CD4-positive, CD25-positive, alpha-beta regulatory T cell (primary cell): ENCODE measurements at regions not wholly inside any gene's neighbourhood (a gene's known extent, or its start where the extent isn't known, plus 50 kb on each side); places are given as distances from the start of the nearest gene placed in this dataset.
"Not testable (repeated sequence)": the region's sequence is repeated elsewhere in the genome, so short reads cannot be mapped to it uniquely, and the experiment has no call there.

Experiments
- ATAC-seq, 2 donors: fragments of 150-1000 bp; cut with Tn5 transposase; one replicate each; pipeline ENCODE4 v1.10.0; 2021; ENCODE audit warnings: low read depth in 2 of 2, moderate number of reproducible peaks in 2 of 2, moderate library complexity in 1 of 2
- DNase-seq, 3 donors: peaks; one replicate each; pipeline versions ENCODE4 v3.0.0 to v3.0.0-alpha.2; 2012 to 2022; ENCODE audit warnings: mixed read lengths in 1 of 3
- H3K27ac ChIP-seq: one replicate; pipeline ENCODE4 v1.7.0; 2013; ENCODE audit warnings: mild to moderate bottlenecking, low read length; ENCODE audit not compliant: insufficient read depth, poor library complexity, severe bottlenecking
- H3K27me3 ChIP-seq: one replicate; pipeline ENCODE4 v1.7.0; 2013; ENCODE audit warnings: low read length; ENCODE audit not compliant: control insufficient read depth, insufficient read depth
- H3K36me3 ChIP-seq: one replicate; pipeline ENCODE4 v1.7.0; 2013; ENCODE audit warnings: mild to moderate bottlenecking, low read length, moderate library complexity; ENCODE audit not compliant: control insufficient read depth, insufficient read depth
- H3K4me1 ChIP-seq: 2 replicates; pipeline ENCODE4 v1.7.0; 2013; ENCODE audit warnings: mild to moderate bottlenecking, low read length; ENCODE audit not compliant: insufficient read depth, control insufficient read depth, poor library complexity, severe bottlenecking
- H3K4me3 ChIP-seq: one replicate; pipeline ENCODE4 v1.7.0; 2013; ENCODE audit warnings: low read depth, mild to moderate bottlenecking, low read length, moderate library complexity
- H3K9me3 ChIP-seq, 2 experiments: 1 replicate in 1 of 2; 2 replicates in 1 of 2; pipeline ENCODE4 v1.7.0; 2013; ENCODE audit warnings: low read length in 2 of 2, mild to moderate bottlenecking in 1 of 2, moderate library complexity in 1 of 2; ENCODE audit not compliant: control insufficient read depth in 2 of 2
- H3K27ac Mint-ChIP-seq, 3 donors: one replicate each; pipeline ENCODE4 v1.8.0; 2020 to 2022; ENCODE audit warnings: mild to moderate bottlenecking in 3 of 3, mixed read lengths in 3 of 3, moderate library complexity in 2 of 3
- H3K27me3 Mint-ChIP-seq: one replicate; pipeline ENCODE4 v1.8.0; 2022; ENCODE audit warnings: mild to moderate bottlenecking, mixed read lengths
- H3K36me3 Mint-ChIP-seq: one replicate; pipeline ENCODE4 v1.8.0; 2020; ENCODE audit warnings: mixed read lengths
- H3K4me1 Mint-ChIP-seq, 4 donors: one replicate each; pipeline ENCODE4 v1.8.0; 2020 to 2022; ENCODE audit warnings: mixed read lengths in 4 of 4, mild to moderate bottlenecking in 1 of 4
- H3K4me3 Mint-ChIP-seq, 4 donors: one replicate each; pipeline ENCODE4 v1.8.0; 2020 to 2022; ENCODE audit warnings: mild to moderate bottlenecking in 4 of 4, mixed read lengths in 4 of 4, moderate library complexity in 3 of 4
- H3K9me3 Mint-ChIP-seq, 7 donors: one replicate each; pipeline ENCODE4 v1.8.0; 2020 to 2022; ENCODE audit warnings: mixed read lengths in 7 of 7, mild to moderate bottlenecking in 3 of 7, moderate library complexity in 2 of 7

DNA sequence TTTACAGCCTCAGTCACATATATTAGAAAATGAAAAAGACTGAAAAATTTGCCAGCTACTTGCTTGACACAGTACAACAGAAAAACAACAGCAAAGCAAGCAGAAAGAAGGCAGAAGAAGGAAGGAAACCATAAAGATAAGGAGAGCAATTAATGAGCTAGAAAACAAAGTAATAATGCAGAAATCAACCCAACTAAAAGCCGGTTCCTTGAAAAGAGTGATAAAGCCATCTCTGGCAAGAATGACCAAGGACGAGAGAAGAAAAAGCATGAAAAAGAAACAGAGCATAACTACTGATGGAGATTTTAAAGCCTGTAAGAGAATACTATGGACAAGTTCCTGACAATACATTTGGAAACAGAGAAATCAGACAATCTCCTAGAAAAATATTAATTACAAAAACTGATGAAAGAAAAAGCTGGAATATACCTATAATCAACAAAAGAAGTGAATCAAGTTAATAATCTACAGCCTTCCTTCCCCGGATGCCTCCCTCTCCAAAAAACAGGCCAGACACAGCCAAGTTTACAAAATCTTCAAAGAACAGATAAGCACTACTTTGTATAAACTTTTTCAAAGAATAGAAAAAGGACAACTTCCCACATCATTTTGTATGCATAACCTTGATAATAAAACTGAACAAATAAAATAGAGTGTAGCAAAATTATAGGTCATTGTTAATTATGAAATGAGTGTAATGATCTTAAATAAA is 204.0 kb downstream of the BAMBI start:
- Mint-ChIP-seq H3K4me1 (no peaks in the 10 kb centered on the region), H3K9me3 (no peaks in the 10 kb centered on the region), H3K27me3 (peaks cover 8% of the 10 kb centered on the region), H3K36me3 (no peaks in the 10 kb centered on the region), H3K27ac (no peak overlapping the region), H3K4me3 (no peak overlapping the region)
- Histone ChIP-seq H3K9me3 (no peaks in the 10 kb centered on the region), H3K4me3 (no peak overlapping the region), H3K27me3 (no peaks in the 10 kb centered on the region), H3K27ac (no peak overlapping the region), H3K36me3 (no peaks in the 10 kb centered on the region), H3K4me1 (no peaks in the 10 kb centered on the region)
- ATAC-seq (no peak), DNase-seq (no peak)

DNA sequence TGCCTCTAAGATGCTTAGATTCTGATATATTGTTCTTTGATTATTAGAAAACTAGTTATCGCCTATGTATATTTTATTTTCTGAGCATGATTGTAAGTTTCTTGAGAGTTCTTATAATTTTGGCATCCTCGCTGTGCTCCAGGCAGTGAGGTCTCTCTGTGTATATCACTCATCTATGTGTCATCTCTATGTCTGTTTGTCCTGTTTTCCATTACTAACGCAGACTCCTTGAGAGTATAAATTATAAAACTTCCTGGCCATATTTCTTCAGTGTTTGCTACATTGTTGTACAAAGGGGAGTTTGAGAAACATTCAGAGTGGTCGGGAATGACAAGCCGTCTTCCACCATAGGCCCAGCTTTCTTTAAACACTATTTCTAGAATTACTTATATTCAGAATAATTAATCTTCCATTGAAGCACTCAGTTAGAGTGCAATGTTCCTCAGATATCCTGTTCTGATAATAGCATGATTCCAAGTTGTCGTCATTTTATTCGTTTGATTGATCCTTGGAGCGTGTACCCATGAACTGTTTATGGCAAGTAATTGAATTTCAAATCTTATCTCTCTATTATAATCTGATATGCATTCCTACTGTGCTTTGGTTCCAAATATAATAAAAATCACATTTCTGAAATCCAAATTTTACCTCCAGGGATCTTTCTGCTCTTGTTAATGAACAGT is 206.6 kb downstream of the BAMBI start:
- H3K4me1 Mint-ChIP-seq, result no peaks in the 10 kb centered on the region
- ATAC-seq (no peak), DNase-seq (no peak)
- H3K36me3 ChIP-seq, result no peaks in the 10 kb centered on the region
- no peak overlapping the region for H3K27ac ChIP-seq
- no peaks in the 10 kb centered on the region for H3K4me1 ChIP-seq
- no peak overlapping the region for H3K27ac Mint-ChIP-seq
- H3K9me3 ChIP-seq, result no peaks in the 10 kb centered on the region
- no peaks in the 10 kb centered on the region for H3K27me3 ChIP-seq
- H3K27me3 Mint-ChIP-seq, result peaks cover 8% of the 10 kb centered on the region
- H3K36me3 Mint-ChIP-seq, result no peaks in the 10 kb centered on the region
- H3K4me3 Mint-ChIP-seq, result no peak overlapping the region
- H3K4me3 ChIP-seq, result no peak overlapping the region
- no peaks in the 10 kb centered on the region for H3K9me3 Mint-ChIP-seq

DNA sequence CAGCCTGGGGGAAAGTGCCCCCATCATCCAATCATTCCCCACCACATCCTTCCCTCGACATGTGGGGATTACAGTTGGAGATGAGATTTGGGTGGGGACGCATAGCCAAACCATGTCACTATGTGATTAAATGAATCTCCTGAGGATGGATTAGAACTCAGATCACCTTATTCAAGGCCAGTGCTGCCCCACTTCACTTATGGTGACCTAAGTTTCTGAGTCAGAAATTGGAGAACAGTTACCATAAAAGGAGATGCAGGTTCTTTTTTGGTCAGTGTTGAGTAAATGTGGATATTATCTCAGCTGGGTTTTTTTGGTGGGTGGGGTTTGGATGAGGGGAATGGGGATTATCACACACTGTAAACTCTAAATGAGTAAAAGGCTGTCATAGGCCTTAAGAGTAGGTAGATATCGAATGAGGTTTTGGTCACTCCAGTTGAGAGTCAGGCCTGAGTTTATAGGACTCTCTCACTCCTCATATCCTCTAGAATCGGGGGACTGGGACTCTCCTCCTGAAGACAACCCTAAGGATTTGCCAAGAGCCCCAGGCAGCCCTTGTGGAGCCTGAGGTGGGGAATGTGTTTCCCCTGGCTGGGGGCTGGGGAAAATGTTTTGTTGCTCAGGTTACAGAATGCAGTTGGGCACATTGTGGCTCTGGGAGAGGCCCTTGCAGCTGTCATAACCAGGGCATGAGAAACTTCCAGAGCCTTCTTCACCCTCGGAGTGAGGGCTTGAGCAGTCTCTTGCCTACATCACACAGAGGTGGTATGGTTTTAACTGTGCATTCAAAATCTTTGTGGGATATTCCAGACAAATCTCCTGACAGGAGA is 213.0 kb downstream of the BAMBI start:
- Mint-ChIP-seq H3K9me3 (no peaks in the 10 kb centered on the region), H3K4me3 (no peak overlapping the region), H3K4me1 (no peaks in the 10 kb centered on the region), H3K27ac (no peak overlapping the region), H3K36me3 (no peaks in the 10 kb centered on the region), H3K27me3 (no peaks in the 10 kb centered on the region)
- Histone ChIP-seq H3K9me3 (no peaks in the 10 kb centered on the region), H3K27ac (no peak overlapping the region), H3K4me1 (no peaks in the 10 kb centered on the region), H3K27me3 (no peaks in the 10 kb centered on the region), H3K36me3 (no peaks in the 10 kb centered on the region), H3K4me3 (no peak overlapping the region)
- ATAC-seq (no peak), DNase-seq (no peak)

DNA sequence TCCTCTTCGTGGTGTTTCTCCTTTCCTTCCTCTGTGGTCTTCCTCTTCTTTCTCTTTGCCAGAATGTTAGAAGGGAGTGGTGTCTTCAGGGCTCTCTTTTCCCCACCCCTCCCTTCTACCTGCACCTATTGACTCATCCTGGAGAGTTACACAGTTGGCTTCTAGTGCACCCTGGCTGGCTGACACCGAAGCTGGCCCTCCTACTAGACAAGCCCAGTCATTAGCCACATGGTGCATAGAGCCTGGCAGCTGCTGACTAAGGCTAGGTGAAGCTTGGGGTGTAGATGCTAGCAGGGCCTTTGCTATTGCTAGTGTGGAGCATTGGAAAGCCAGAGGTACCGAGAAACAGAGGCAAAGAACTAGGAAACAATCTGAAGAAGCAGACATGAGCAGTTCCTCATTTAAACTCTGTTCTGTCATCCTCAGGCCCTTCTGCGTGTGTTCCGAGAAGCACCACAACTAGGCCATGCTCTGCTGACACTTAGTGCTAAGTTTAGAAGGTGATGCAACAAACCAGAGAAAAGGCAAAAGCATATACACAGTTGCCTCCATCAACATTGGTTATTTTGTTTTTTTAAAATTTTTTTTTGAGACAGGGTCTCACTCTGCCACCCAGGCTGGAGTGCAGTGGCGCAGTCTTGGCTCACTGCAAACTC is 213.9 kb downstream of the BAMBI start:
- no peak for ATAC-seq
- no peaks in the 10 kb centered on the region for H3K4me1 Mint-ChIP-seq

DNA sequence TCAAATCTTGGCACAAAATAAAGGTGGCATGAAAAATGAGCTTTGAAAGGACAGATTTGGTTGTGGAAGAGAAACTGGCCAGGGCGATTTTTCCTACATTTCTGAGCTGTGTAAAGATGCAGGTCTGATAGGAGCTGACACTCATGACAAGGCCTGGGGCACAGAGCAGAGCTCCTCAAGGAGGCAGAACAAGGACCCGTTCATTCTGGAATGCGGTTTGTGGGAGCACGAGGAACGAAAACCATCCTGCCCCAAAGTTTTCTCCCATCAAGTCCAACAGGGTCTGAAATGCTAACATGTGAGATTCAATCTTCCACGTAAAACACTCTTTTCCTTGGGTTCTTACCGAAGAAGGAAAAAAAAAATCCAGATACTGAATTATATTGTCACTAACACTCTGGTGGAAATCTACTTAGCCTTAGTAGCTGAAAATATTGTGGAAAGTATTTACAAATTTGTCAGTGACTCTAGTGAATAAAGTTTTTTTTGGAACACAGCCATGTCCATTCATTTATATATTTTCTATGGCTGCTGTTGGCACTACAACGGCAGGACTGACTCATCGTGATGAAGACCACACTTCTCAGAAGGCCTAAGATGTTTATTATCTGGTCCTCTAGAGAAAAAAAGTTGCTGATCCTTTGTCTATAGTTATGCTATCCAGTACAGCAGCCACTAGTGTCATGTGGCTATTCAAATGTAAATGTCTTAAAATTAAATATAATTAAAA is 215.7 kb downstream of the BAMBI start:
- H3K36me3 ChIP-seq, result no peaks in the 10 kb centered on the region
- H3K4me1 ChIP-seq, result no peaks in the 10 kb centered on the region
- Mint-ChIP-seq H3K27ac (no peak overlapping the region), H3K4me3 (no peak overlapping the region), H3K4me1 (no peaks in the 10 kb centered on the region), H3K9me3 (peaks cover 0 to 1% (median 0%) of the 10 kb centered on the region in 7 donors), H3K36me3 (no peaks in the 10 kb centered on the region), H3K27me3 (no peaks in the 10 kb centered on the region)
- DNase-seq (no peak), ATAC-seq (no peak)
- H3K4me3 ChIP-seq, result no peak overlapping the region
- no peaks in the 10 kb centered on the region for H3K9me3 ChIP-seq
- no peaks in the 10 kb centered on the region for H3K27me3 ChIP-seq
- no peak overlapping the region for H3K27ac ChIP-seq

More for the DNA sequence above, 213.9 kb downstream of the BAMBI start:
- H3K27ac ChIP-seq, result no peak overlapping the region
- DNase-seq, result no peak
- H3K9me3 Mint-ChIP-seq, result no peaks in the 10 kb centered on the region
- no peak overlapping the region for H3K27ac Mint-ChIP-seq
- no peaks in the 10 kb centered on the region for H3K4me1 ChIP-seq
- no peak overlapping the region for H3K4me3 ChIP-seq
- no peak overlapping the region for H3K4me3 Mint-ChIP-seq
- no peaks in the 10 kb centered on the region for H3K9me3 ChIP-seq
- no peaks in the 10 kb centered on the region for H3K27me3 Mint-ChIP-seq
- H3K36me3 ChIP-seq, result no peaks in the 10 kb centered on the region
- H3K36me3 Mint-ChIP-seq, result no peaks in the 10 kb centered on the region
- H3K27me3 ChIP-seq, result no peaks in the 10 kb centered on the region

DNA sequence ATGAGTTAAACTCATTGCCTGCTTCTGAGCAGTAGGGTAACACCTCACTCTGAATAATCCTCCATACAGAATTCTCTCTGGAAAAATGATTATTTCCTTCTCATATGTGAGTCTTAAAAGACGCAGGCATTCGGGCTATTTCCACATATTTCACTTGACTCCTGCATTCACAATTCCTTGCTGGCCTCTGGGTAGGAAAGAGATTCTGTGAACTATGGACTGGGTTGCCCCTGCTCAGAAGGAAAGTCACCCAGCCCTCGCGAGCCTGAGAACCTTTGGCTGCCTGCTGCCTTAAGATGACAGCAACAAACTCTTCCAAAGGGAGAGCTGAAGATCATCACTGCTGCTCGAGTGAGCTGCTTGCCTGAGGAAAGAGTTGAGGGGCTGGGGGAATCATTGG is 216.8 kb downstream of the BAMBI start:
- ATAC-seq (no peak), DNase-seq (no peak)
- H3K9me3 Mint-ChIP-seq, result peaks cover 0 to 1% (median 0%) of the 10 kb centered on the region in 7 donors
- Histone ChIP-seq H3K4me1 (no peaks in the 10 kb centered on the region), H3K9me3 (no peaks in the 10 kb centered on the region), H3K27ac (no peak overlapping the region), H3K4me3 (no peak overlapping the region), H3K27me3 (no peaks in the 10 kb centered on the region), H3K36me3 (no peaks in the 10 kb centered on the region)
- H3K36me3 Mint-ChIP-seq, result no peaks in the 10 kb centered on the region
- no peak overlapping the region for H3K27ac Mint-ChIP-seq
- H3K4me1 Mint-ChIP-seq, result no peaks in the 10 kb centered on the region
- no peak overlapping the region for H3K4me3 Mint-ChIP-seq
- H3K27me3 Mint-ChIP-seq, result no peaks in the 10 kb centered on the region

DNA sequence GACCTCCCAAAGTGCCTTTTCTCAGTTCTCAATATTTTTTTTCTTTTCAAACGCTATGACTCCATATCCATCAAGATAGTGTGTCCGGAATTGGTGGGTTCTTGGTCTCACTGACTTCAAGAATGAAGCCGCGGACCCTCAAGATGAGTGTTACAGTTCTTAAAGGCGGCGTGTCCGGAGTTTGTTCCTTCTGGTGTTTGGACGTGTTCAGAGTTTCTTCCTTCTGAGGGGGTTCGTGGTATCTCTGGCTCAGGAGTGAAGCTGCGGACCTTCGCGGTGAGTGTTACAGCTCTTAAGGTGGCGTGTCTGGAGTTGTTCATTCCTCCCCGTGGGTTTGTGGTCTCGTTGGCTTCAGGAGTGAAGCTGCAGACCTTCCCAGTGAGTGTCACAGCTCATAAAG is 218.3 kb downstream of the BAMBI start:
- H3K27ac Mint-ChIP-seq, ATAC-seq, DNase-seq, H3K4me1 ChIP-seq, H3K9me3 ChIP-seq, H3K36me3 Mint-ChIP-seq, H3K4me3 Mint-ChIP-seq, H3K36me3 ChIP-seq, H3K27me3 Mint-ChIP-seq, H3K27ac ChIP-seq, H3K4me3 ChIP-seq, H3K4me1 Mint-ChIP-seq, H3K27me3 ChIP-seq, H3K9me3 Mint-ChIP-seq: not testable (repeated sequence)
